Fibroblast of peridontal ligament (primary cell): ENCODE measurements at regions not wholly inside any gene's neighbourhood (a gene's known extent, or its start where the extent isn't known, plus 50 kb on each side); places are given as distances from the start of the nearest gene placed in this dataset.
"Not testable (repeated sequence)": the region's sequence is repeated elsewhere in the genome, so short reads cannot be mapped to it uniquely, and the experiment has no call there.

Experiments used
- DNase-seq: peaks from one replicate; pipeline ENCODE4 v3.0.0-alpha.2; 2010; ENCODE audit errors: extremely low read depth

DNA sequence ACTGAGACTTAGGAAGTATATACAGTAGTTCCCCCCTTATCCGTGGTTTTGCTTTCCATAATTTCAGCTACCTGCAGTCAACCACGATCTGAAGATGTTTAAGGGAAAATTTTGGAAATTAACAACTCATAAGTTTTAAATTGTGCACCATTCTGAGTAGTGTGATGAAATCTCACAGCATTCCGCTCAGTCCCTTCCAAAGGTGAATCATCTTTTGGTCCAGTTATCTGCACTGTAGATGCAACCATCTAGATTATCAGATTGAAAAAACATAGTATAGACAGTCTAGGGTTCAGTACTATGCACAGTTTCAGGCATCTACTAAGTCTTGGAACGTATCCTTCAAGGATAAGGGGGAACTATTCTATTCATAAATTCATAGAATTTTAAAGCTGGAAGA, 109.0 kb downstream of the ANXA3 start:
- DNase-seq, result no peak

GRCh38 chr4:78661086-78661690, 109.6 kb downstream of the ANXA3 start:
- DNase-seq, result no peak

DNA sequence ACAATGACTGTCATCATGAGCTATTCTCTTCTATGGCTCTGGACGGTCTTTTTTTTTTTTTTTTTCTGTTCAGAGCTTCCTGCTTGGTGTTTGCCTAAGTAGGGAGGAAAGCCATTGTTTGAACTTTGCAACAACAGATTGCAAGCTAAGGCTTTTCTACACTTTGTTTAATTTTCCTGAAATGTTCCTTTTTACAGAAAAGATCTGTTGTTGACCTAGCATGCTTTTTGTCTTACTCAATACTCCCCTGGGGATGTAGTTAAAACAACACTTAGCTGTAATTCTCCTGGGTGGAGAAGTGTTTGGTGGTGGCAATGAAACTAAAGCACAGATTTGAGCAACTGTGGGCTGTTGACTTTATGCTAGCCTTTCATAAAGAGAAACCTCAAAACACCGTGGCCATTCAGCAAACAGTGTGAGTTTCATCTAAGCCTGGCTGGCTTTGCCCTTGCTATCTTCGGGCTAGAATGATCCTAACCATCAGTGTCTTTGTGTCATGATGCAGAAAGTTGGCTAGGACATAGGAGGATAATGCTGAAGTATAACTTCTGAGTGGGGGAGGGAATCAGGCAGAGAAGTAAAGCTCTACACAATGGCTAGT, 110.5 kb downstream of the ANXA3 start:
- peak; percentile 61 for DNase-seq

DNA sequence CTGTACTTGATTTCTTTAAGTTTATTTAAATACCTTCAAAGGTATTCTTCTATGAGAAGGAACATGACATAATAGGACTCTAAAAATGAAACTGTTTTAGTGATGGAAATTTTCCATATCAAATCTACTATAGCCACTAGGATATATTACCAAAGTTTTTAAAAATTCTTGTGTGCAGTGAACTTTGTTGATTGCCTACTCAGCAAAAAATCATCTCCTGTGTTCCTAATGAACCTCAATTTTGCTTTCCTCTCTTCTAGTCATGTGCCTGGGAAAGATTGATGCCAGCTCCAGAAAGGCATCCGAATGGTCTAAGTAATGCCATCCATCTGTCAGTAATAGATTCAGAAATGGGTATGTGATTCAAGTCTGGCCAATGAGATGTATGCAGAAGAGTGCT, 111.1 kb downstream of the ANXA3 start:
- DNase-seq, result no peak

GRCh38 chr4:78664296-78664695, 111.9 kb upstream of the BMP2K start:
- DNase-seq, result not testable (repeated sequence)

GRCh38 chr4:78665216-78665770, 110.9 kb upstream of the BMP2K start:
- DNase-seq, result no peak

GRCh38 chr4:78666830-78667258, 109.3 kb upstream of the BMP2K start:
- no peak for DNase-seq

- DNase-seq, result no peak
Observed at GRCh38 chr4:78667325-78667724, 108.8 kb upstream of the BMP2K start.

DNA sequence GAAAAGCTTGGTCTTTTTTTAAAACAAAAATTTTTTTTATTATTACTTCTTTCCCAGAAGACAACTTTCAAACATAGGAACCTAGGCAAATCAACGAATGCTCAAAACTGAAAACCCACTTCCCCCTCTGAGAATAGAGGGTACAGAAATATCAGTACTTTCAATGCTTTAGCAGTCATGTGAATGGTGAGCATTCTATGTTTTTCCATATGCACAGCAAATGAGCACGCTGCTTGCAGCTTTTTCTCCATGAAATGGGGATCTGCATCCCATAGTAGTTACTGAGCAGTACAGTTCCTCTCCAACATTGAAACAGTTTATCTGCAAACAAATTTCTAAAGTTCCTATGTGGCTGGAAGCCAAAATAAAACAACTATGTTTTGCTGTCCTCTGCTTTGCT, 108.4 kb upstream of the BMP2K start:
- no peak for DNase-seq

- DNase-seq, result no peak
Observed at GRCh38 chr4:78669453-78669852, 106.7 kb upstream of the BMP2K start.

DNA sequence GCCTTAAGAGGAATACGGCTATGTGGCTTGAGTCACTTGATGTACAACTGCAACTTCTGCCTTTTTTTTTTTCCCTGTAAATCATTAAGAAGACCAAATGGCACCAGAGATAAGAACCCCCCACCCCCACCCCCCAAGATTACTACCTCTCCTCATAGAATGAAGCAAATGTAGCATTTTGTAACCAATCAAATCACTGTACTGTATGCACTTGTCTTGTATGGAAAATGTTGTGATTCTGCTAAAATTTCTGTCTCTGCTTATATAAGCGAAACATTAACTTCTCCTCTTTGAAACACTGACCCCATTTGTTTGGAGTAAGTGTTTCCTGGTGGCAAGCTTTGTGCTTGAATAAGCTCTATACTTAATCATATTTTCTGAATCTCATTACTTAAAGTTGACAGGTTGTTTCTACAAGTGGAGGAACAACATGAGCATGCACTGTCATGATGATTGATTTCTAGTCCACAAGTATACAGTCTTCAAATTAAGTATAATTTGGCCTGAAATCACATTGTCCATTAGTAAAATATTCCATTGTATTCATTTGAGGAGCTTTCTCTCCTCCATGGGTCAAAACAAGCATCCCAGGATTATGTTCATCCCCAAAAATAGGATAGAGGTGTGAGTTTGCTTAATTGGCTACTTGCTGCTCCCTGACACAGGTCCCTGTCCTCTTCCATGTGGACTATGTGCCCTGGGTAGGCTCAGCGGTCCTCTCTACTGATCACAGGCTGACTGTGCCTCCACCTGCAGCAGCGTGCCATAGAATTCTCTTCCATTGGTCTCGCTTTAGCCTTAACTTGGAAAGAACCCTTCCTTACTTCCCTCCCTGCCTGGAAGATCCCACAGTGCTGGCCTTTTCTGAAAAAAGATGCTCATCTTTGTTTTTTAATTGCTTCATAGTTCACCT, 104.0 kb upstream of the BMP2K start:
- no peak for DNase-seq

DNA sequence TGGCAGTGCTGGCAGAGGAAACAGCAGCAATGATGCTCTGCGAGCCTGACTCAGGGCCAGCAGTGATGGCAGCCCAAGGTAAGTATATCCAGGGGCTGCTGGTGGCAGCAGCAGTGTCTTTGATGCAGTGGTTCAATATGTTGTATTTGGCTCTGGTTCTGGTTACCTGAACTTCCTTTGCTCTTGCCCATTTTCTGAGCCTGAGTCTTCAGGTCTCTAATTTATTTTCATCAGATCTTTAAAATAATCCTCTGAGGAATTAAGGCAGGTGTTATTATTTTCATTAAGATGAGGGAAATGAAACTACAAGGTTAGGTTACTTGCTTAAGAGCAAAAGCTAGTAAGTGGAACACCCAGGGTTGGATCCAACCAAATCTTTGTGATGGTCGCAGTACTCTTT, 102.8 kb upstream of the BMP2K start:
- no peak for DNase-seq

GRCh38 chr4:78675325-78675724, 100.8 kb upstream of the BMP2K start:
- no peak for DNase-seq

DNA sequence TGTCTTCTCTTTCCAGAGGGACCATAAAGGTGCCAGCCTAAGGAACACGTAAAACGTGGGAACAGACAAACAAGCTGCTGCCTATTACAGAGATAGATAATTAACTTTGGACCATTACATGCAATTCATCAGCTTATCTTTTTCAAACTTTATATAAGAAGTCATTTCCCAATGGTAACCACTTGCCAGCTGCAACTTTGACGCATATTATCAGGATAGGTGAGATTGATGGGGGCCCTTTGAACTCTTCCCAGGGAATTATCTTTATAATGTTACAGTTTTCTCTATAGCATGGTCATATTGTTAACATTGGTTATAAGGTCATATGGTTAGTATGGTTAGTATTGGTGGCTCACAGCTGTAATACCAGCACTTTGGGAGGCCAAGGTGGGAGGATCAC, 94.1 kb upstream of the BMP2K start:
- DNase-seq, result no peak

DNA sequence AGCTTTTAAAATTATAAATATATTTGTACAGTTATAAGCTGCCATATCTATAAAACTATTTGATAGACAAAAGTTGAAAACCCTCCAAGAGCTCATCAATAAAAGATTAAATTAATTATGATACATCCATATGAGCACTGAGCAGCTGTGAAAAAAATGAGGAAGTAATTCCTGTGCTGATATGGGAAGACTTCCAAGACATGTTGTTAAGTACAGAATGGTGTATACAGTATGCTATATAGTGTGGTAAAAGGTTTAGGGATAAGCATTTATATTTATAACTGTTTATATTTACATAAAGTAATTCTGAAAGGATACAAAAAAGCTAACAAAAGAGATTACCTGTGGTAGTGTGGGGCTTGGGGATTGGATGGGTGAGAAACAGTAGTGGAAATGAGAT, 92.8 kb upstream of the BMP2K start:
- DNase-seq, result no peak

GRCh38 chr4:78684325-78685079, 91.6 kb upstream of the BMP2K start:
- DNase-seq, result no peak

DNA sequence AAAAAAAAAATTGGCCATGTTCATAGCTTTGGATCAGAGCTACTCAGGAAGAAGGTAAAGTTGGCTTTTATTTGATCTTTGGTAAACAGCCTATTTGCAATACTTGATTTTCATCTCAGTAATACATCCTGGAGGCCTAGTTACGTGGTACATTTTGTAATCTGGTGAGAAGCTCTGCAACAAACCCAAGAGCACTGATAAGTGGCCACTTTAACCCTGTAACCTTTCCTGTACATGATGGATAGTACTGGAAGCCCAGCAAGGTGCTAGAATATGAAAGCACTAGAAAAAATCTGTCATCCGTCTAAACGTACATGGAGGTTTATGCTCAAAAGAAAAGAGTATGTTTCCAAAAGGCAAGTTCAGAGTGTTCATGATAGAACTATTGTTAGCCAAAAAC, 88.3 kb upstream of the BMP2K start:
- no peak for DNase-seq

- DNase-seq, result no peak
Observed at GRCh38 chr4:78688366-78688765, 87.8 kb upstream of the BMP2K start.

GRCh38 chr4:78689261-78689660, 86.9 kb upstream of the BMP2K start:
- DNase-seq, result peak; percentile 33

DNA sequence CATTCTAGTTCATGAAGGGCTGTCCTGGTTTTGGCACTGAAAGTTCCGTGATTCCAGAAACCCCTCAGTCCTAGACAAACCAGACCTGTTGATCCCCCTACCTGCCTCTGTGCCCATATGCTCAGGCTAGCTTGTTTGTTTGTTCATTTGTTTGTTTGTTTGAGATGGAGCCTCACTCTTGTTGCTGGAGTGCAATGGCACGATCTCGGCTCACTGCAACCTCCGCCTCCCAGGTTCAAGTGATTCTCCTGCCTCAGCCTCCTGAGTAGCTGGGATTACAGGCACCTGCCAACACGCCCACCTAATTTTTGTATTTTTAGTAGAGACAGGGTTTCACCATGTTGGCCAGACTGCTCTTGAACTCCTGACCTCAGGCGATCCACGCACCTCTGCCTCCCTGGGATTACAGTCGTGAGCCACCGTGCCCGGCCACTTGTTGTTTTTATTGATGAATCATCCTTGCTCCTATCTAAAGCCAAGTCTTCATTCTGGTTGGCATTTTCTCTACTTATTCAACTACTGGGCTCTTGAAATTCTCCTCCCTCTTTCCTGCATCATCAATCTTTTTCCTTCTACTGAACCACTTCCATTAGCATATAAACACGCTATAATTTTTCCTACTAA, 86.3 kb upstream of the BMP2K start:
- no peak for DNase-seq

DNA sequence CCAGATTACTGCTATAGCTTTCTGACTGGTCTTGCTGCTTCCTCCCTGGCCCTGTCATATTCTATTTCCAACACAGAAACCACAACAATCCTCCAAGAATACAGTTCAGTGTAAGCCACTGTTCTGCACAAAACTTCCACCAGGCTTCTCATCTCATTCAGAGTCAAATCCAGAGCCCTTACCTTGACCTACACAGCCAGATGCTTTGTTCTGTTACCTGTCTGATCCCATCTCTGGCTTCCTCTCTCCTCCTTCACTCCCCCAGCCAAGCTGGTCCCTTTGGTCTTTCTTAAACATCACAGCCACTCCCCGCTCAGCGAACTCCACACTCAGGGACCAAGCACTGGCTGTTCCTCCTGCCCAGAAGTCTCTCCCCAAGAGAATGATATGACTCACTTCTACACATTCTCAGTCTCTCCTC, 84.8 kb upstream of the BMP2K start:
- peak; percentile 51 for DNase-seq
